ENCODE measurements at regions not wholly inside any gene's neighbourhood (a gene's known extent, or its start where the extent isn't known, plus 50 kb on each side); places are given as distances from the start of the nearest gene placed in this dataset.
"Not testable (repeated sequence)": the region's sequence is repeated elsewhere in the genome, so short reads cannot be mapped to it uniquely, and the experiment has no call there.

DNA sequence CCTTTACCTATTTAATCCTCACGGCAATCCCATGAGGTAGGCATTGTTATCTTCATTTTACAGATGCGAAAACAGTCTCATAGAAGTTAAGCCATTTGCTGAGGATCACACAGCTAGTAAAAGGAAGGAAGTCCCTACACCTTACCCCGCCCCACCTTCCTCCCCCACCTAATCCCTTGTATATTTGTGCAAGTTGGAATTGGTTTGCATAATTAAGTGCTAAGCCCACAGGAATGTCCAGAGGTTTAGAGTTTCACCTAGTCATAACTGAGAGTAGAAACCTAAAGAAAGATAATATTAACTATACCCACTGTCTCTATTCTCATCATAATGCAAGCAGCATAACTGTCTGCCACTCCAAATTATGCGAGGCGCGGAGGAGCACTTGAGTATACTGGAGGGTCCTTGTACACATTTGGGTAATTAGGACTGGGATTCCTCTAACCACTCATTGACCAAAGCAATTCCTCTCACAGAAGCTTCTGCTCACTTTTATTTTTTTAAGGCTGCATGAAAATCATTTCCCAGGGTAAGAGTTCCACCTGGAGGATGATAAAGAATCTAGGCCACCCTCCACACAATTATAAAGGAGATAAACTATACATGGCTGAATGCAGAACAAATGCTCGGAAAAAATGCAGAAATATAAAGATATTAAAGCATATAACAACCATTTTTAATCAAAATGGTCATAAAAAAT is 199.9 kb downstream of the FAM181B start:
- no peak for DNase-seq

DNA sequence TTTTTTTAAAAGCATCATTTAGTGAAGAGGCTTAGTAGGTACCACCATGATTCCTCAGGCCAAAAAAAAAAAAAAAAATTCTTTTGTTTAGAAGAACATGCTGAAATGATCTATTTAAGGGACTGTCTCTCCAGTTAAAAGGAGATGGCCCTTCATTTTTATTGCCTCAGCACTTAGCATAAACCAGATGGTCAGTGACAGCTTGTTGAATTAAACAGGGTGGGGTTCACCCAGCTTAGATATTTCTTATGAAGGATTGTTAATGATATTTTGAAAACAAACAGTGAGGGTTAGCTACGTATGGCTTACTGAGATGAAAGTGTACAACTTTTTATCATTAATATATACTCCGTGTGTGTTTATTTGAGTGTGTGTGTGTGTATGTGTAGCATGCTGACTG is 203.7 kb downstream of the FAM181B start:
- DNase-seq: no peak

DNA sequence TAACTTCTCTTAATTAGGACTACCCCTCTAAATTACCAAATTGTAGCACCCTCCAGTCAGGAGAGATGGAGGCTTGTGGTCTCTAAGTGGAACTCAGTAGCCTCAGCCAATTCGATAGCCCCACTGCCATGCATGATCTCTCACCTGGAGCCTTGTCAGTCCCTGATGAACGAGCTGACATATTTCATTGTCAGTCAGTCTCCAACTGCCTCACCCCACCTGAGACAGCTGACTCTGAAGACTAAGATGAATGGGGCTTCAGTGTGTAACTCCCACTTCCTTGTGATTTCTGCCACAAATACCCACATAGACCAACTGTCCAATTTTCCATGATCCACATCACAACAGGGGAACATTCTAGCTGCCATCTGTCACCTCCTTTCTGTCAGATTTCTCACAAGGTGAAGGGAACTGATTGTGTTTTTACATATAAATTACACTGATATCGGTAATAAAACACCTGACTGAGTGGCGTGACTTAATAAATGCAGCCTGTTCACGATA is 206.5 kb downstream of the FAM181B start:
- no peak for DNase-seq

DNA sequence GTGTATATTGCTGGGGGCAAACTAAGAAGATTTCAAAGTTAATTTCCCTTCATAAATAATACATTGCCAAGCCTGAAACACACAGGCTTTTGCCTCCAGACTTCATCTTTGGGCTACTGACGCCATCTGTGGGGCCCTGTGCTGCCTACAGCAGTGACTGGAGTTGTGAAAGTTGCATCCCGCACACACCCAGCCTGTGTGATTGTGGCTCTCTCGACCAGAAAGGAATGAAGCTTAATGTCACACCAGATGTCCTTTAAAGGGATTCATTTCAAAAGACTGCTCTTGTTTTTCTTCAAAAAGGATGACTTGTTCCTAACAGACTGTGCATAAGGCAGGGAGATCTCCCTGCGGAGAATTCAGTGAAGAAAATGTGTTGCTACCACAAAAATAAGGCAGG is 210.5 kb downstream of the FAM181B start:
- peak; percentile 21 for DNase-seq

DNA sequence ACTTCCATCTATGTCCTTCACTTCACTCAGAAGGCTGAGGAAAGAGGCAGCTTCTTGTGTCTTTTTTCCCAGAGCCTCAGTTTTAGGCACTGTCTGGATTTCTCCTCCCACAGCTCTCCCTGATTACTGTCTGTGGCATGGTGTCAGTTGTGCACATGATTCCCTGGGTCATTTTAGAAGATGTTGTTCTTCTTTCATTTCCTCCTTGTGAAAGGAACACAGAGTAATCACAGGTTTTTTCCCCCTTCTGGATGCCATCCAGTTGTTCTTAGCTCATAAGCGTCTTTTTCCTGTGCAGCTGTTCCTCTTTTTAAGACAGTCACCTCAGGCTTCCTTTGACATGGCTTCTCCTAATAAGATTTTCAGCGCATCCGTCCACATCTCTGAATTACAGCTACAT is 212.2 kb downstream of the FAM181B start:
- DNase-seq: no peak

DNA sequence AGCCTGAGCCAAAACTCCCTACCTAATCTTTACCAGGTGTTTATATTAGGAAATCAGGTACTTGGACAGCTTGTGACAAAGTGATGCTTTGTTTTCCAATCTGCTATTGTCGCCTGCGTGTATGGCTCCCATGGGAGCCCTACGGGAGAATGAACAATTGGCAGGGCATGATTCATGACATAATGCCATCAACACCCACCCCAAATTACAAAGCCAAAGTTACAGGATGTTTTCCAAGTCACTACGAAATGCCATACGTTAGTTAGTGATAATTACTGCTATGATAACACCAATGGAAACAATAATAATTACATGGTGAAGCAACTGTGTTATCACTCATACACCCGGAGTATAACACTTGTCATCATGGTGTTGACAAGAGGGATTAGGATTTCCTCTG is 226.4 kb downstream of the FAM181B start:
- no peak for DNase-seq

DNA sequence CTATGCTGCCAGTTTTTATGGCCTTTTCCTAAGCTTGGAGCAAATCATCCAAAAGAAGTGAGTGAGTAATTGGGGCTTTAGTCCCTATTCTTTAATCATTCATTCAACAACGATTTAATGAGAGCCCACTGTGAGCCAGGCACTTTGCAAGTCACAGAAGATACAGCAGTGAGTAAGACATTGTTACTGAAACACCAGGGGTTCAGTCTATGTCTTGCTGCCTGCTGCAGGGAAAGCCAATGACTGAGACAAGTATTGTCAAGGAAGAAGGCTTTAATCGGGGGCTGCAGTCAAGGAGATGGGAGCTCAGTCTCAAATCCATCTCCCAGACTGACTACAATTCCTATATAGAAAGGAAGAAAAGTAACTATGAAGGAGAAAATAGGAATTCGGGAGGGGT is 228.3 kb downstream of the FAM181B start:
- no peak for DNase-seq

DNA sequence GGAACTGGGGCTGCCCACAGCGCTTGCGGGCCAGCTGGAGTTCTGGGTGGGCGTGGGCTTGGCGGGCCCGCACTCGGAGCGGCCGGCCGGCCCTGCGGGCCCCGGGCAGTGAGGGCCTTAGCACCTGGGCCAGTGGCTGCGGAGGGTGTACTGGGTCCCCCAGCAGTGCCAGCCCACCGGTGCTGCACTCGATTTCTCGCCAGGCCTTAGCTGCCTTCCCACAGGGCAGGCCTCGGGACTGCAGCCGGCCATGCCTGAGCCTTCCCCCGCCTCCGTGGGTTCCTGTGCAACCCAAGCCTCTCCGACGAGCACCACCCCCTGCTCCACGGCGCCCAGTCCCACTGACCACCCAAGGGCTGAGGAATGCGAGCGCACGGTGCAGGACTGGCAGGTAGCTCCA is 232.5 kb downstream of the FAM181B start:
- DNase-seq: not testable (repeated sequence)

DNA sequence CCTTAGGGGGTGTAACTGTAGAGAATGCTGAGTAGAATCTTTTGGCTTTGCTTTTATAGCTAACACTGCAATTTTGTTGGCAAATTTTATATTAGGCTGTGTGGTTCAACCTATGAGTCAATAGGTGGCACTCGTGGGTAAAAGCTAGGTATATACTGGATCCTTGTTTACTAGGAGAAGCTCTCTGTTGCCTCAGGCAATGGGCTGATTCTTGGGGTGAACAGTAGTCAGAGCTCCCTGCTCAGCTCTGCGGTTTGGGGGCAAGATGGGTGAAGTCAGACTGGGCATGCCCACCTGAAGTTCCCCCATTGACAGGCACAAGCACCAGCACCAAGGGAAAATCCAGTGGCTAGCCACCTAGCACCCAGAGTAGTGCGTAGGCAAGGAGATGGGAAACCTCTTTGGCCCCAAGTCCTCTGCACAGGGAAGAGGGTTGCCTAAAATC is 238.7 kb downstream of the FAM181B start:
- no peak for DNase-seq

DNA sequence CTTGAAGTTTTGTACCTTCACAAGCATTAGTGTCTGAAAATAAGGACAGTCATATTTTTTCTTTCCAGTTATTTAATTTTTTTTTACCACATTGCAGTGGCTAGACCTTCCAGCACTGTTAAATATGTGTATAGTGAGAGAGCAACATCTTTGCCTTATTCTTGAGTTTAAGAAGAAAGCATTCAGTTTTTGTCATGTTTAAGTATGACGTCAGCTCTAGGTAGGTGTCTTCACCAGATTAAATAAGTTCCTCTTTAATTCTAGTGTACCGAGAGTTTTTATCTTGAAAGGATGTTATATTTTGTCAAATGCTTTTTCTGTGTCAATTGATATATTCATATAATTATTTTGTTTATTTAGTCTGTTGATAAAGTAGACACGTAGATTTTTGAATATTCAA is 258.8 kb downstream of the FAM181B start:
- no peak for DNase-seq

DNA sequence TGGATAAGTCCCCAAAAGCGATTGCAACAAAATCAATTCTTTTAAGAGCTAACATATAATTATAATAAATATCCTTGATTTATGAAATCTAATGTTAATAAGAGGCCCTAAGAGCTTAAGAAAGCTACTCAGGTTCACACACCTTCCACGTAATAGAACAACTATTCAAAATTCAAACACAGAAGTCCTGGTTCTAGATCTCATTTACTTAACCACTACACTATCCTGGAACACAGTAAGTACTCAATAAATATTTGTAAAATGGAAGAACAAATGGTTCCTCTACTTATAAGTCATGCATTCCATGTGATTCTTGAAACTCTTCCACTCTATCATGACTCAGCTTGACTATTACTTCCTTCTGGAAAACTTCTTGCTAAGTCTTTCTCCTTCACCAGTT is 268.2 kb downstream of the FAM181B start:
- DNase-seq: no peak

DNA sequence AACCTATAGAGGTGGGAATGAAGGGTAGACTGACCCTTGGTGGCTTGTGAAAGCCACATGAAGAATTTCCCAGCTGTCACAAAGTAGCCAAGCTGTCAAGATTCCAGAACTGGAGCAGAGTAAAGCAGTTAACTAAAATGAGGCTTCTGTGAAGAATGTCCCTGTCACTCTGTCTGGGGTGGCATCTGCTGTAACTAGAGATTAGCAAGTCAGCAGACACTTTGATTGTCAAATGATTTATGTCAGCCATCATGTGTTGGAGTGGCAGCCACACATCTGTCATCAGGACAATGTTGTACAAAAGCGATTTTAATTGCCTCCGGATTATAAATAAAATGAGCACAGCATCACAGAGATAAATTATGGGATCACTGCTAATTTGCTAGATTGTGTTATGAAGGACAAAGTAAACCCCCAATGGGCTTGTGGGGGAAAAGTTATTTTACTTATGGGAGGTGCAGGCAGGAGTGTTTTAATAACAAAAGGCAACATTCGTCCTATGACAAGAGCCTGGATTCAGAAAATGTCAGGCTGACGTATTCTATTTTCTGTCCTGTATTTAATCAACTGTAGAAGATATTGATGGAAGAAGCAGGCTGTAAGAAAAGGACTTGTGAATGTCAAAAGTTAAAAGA is 270.9 kb downstream of the FAM181B start:
- no peak for DNase-seq

DNA sequence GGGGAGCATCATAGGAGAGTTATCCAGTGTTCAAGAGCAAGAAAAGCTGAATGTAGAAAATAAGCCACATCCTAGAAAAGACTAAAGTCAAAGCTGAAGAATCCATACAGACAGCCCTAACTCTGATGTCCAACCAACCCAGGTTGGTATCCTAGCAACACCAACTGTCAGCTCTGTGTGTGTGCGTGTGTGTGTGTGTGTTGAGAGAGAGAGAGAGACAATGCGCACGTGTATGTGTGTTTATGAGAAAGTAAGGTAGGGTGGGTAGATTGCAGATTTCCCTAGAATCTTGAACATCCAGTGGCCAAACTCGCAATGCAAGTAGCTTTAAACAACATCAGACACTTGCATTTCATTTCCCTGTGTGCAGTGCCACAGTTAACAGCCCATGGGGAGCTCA is 274.9 kb downstream of the FAM181B start:
- no peak for DNase-seq

DNA sequence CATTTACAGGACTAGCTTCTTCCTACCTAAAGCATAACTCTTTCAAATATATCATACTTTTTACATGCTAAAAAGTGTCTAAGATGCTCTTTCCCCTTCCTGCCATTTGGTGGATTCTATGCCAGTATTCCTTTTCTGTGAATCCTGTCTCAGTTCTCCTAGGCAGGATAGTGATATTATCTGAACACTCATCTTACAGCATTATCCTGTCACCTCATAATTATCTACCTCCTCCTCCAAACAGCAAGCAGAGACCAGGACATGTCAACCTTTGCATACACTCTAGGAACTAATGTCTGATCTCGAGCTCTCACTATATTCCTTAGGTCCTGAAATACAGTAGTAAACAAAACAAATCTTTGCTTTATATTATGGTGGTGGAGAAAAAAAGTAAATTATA is 275.5 kb downstream of the FAM181B start:
- DNase-seq: no peak

DNA sequence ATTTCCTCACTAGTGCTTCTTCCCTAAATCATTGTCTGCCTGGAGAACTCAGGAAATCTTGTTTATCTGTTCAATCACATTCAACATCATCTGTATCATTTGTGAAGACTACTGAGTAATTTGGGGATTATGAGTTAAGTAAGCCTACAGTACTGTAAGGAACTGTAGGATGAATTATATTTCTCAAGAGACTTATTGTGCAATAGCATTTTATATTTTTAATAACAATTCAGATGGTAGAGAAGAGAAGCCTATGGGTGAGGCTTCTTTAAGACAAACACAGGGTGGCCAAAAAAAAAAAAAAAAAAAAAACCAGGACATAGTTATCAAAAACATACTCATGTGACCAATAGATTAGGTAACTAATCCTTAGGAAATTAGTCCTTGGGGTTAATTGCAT is 282.7 kb downstream of the FAM181B start:
- no peak for DNase-seq

DNA sequence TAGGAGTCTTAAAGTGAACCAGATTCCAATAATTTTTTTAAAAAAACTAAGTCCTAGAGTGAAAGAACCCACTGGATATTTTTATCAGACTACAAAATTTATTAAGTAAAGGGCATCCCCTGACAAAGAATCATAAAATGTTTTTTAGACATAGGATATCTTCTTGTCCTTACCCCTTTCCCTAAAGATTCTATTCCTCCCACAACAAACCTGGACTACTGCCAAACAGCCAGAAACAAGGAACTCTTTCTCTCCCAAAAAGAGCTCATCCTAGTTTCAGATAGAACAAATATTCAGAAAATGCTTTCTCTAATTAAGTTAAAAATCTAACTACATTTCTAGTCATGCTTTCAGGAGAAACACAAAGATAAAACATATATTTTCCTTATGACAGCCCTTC is 327.1 kb downstream of the FAM181B start:
- no peak for DNase-seq

DNA sequence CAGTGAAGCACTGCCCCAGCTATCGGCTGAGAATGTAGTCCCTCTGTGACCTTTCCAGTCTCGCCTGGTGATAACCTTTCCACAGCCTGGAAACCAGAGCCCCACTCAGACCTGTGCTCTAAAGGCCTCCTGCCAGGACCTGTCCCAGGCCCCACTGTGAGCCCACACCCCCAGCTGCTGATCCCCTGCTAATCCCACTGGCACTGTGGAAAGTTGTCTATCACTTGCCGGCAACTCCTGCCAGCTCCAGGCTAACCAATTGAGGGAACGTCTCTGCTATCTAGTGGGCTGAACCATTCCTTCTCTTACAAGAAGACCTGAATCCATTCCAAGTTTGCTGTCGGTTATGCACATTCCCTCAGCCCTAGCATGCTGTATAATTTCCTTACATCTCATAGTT is 328.2 kb downstream of the FAM181B start:
- no peak for DNase-seq

DNA sequence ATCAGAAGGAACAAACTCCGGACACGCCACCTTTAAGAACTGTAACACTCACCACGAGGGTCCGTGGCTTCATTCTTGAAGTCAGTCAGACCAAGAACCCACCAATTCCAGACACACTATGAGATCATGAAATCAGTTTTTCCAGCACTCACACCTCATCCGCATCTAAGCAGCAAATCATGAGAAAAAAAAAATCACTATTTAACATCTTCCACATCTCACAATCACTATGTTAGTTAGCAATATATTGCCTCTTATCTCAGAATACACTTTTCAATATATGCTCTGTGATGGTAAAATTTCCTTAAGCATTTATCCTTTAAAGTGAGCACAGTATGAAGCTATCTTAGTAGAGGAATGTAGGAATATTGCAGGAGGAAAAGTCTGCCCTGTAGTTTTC is 328.7 kb downstream of the FAM181B start:
- DNase-seq: no peak

DNA sequence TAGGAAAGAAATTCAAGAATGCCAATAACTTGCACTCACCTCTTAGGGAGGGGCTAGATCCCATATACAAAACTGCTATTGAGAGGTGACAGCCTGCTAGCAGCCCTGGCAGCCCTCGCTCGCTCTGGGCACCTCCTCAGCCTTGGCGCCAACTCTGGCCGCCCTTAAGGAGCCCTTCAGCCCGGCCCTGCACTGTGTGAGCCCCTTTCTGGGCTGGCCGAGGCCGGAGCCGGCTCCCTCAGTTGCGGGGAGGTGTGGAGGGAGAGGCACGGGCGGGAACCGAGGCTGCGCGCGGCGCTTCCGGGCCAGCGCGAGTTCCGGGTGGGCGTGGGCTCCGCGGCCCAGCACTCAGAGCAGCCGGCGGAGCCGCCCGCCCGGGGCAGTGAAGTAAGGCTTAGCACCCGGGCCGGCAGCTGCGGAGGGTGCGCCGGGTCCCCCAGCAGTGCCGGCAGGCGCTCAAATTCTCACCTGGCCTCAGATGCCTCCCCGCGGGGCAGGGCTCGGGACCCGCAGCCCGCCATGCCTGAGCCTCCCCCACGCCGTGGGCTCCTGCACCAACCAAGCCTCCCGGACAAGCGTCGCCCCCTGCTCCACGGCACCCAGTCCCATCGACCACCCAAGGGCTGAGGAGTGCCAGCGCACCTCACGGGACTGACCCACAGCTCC is 329.9 kb downstream of the FAM181B start:
- no peak for DNase-seq

DNA sequence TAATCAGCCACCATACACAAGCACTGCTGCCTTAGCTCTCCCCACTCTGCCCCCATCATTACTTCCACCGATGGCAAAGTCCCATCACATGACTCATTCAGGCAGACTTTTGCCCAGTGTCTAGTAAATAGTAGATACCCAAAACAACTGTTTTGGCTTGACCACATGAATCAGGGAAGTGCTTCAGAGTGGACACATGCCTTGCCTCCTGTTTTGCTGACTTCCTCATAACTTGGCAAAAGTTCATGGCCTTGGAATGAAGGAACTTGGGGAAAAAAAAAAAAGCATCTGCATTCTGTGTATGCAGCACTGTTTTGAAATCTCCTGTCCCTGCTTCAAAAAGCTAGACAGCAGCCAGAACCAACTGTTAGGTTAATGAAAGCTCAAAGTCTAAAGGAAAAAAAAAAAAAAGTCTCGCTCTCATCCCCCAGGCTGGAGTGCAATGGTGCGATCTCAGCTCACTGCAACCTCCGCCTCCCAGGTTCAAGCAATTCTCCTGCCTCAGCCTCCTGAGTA is 335.3 kb downstream of the FAM181B start:
- no peak for DNase-seq

DNA sequence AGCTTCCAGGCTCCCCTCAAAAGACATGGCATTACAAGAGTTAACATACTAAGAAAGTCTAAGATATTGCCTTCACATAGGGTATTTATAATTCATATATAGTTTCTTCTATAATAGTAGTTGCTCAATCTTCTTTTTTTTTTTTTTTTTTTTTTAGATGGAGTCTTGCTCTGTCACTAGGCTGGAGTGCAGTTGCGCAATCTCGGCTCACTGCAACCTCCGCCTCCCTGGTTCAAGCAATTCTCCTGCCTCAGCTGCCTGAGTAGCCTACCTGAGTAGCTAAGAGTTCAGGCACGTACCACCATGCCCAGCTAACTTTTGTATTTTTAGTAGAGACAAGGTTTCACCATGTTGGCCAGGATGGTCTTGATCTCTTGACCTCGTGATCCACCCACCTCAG is 337.0 kb downstream of the FAM181B start:
- DNase-seq: not testable (repeated sequence)

DNA sequence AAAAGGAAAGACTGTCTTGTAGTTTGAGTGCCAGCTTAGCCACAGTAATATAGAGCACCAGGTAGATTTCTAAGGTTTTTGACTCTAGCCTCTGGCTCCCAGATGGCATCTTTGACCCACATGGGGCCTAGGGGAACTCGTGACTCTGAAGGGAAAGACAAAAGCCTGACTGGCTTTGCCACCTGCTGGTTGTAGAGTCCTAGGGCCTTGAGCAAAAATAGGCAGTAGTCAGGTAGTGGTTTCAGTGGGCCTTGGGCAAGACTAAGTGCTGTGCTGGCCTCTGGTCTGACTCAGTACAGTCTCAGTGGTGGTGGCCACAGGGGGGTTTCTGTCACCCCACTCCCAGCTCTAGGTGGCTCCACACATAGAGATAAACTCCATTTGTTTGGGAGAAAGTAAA is 349.4 kb downstream of the FAM181B start:
- DNase-seq: no peak

DNA sequence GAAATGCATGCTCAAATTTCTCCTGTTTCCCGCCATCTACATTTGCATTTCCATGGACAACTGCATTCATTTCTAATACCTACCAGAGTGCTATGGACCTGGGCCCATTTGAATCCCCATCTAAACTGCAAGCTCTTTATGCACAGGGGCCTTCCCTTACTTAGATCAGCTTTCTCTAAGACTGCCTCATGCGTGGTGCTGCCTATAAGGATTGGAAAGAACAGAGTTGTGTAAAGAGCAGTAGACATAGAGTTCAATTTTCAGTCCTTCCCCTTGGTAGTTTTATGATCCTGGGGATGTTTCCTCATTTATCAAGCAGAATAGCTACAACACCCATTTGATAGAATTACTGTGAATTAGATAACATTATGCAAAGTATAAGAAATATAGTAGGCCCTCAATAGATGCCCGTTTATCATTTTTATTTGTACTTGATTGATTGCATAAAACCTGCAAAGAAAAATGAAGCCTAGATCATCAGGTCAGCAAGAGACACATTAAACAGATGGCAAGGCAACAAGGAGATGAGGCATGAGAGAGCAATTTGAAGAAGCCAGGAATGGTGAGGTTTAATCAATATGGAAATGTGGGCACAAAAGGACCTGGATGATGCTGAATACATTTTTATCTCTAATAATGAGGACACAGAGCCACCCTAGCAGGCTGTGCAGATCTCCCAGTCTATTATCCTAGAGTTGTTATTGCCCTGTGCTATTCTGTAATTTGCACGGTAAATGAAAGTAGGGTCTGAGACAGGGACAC is 359.7 kb downstream of the FAM181B start:
- no peak for DNase-seq

Measured in right hindlimb (tissue), 1 donor.